Neural progenitor cell (in vitro differentiated cells): ENCODE measurements at regions not wholly inside any gene's neighbourhood (a gene's known extent, or its start where the extent isn't known, plus 50 kb on each side); places are given as distances from the start of the nearest gene placed in this dataset.
"Not testable (repeated sequence)": the region's sequence is repeated elsewhere in the genome, so short reads cannot be mapped to it uniquely, and the experiment has no call there.

Experiments
- EZH2 ChIP-seq: fragments of 200-600 bp; sonication (generic); IDR thresholded peaks from 2 replicates; pipeline ENCODE4 v1.6.1; 2017; ENCODE audit warnings: antibody characterized with exemption, mild to moderate bottlenecking, moderate library complexity
- TF ChIP-seq, protein P1 (sequence below): fragments of 200-600 bp; sonication (generic); IDR thresholded peaks from 2 replicates; pipeline ENCODE4 v1.5.1; 2017; ENCODE audit warnings: antibody characterized with exemption, mild to moderate bottlenecking

DNA sequence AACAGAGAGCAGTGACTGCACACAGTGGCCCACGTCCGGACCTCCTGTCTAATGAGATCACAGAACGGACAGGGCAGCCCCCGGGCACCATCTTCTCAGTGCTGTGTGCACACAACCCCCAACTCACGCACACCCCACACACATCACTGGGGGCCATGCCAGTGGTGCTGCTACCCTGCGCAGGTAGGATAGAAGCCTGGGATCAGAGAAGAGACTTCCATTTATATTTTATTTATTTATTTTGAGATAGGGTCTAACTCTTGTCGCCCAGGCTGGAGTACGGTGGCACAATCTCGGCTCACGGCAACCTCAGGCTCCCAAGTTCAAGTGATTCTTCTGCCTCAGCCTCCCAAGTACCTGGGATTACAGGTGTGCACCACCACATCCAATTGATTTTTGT, 71.5 kb upstream of the TNK2 start:
- TF ChIP-seq, protein P1, sequence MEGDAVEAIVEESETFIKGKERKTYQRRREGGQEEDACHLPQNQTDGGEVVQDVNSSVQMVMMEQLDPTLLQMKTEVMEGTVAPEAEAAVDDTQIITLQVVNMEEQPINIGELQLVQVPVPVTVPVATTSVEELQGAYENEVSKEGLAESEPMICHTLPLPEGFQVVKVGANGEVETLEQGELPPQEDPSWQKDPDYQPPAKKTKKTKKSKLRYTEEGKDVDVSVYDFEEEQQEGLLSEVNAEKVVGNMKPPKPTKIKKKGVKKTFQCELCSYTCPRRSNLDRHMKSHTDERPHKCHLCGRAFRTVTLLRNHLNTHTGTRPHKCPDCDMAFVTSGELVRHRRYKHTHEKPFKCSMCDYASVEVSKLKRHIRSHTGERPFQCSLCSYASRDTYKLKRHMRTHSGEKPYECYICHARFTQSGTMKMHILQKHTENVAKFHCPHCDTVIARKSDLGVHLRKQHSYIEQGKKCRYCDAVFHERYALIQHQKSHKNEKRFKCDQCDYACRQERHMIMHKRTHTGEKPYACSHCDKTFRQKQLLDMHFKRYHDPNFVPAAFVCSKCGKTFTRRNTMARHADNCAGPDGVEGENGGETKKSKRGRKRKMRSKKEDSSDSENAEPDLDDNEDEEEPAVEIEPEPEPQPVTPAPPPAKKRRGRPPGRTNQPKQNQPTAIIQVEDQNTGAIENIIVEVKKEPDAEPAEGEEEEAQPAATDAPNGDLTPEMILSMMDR, result not testable (repeated sequence)
- not testable (repeated sequence) for TF ChIP-seq EZH2
